ENCODE measurements at regions not wholly inside any gene's neighbourhood (a gene's known extent, or its start where the extent isn't known, plus 50 kb on each side); places are given as distances from the start of the nearest gene placed in this dataset.

DNA sequence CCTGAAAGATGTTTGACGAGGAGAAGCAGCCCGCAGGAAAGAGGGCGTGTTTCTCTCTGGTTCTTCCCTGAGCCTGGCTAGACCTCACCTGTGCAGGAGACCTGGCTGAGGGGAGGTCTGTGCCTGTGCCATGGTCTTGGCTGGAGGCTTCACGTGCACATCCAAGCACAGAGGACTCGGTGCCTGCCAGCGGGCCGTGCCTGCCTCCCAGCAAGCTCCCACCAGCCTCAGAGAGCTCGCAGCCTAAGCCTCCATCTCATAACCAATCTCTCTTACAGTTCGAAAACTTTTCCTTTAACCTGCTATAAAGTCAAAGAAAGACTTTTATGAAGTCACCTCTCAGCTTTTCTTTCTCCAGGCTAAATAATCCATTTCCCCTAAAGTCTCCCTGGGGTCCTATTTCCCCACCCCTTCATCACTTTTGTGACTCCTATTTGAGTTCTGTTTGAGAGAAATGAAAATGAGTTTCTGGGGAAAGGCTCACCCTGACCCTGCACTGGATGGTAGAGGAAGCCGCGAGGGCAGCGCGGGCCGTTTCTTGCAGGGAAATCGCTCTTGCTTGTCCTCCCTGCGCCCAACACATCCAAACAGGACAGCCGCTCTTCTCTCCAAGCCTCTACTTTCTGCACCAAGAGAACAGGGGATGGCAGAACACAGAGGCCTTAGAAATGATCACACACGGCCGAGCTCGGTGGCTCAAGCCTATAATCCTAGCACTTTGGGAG lies 521.0 kb downstream of the SOX11 start:
- DNase-seq: no peak

DNA sequence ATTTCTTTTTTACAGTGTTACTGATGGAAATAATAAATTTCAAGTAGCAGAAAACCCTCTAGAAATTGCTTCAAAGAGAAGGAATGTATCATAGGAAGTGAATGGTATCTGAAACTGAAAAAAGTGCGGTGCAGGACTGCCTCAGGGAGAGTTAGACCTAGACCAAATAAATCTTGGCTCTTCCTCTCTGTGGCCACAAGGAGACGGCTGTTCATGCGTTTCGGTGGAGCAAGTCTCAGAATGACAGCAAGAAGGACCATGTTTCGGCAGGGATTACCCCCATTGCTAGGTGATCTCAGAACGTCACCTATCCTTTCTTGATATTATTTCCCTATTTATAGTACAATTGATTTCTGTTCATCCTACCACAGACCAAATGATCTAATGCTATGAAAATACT lies 522.3 kb downstream of the SOX11 start:
- no peak for DNase-seq

DNA sequence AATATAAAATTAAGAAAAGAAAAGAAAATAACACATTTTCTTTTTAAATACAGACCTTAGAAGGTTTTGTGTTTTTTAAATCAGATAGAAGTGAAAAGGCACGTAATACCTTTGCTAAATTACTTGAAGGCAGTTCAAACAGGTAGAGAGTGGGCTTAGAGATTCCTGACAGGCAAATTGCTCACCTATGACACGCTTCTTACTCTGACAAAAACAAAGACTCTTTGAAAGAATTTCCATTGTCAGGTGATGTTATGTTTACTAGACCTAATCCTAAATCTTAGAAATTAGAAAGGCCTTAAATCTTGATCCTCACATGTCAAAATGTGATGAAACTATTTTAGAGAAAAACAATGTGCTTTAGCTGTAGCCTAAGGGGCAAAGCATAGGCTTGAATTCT lies 522.9 kb downstream of the SOX11 start:
- DNase-seq: no peak

DNA sequence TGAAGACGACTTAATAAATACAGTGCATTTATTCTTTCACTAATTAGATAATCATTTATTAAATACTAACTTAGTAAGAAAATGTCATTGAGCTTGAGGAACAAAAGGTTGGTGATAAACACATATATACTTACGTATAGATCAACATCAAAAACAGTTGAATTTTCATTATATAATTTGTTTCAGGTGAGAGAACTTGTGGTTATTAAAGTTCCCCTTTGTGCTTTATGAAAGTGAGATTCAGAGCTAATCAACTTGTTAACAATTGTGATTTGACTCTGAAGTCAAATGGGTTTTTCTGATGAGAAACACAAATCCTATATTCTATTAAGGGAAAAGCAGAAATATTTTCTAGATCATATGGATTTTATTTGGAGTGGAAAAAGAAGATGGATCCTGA lies 524.0 kb downstream of the SOX11 start:
- DNase-seq: no peak

DNA sequence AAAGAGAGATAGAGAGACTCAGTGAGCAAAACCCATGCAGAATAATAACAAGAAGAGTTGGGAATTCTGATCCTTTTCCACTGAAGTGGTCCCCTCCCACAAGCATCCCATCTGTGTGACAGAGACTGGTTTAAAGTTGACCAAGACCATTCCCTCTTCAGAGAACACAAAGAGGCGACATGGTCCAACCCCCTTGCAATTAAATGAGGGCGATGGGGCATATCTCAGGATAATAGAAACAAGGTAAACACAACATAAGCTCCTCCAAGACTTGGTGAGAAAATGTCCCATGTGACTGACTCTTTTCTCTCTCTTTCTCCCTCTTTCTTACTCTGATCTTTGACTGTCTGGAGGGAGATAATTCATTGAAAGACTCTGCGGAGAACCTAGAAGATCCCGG lies 526.7 kb downstream of the SOX11 start:
- no peak for DNase-seq

DNA sequence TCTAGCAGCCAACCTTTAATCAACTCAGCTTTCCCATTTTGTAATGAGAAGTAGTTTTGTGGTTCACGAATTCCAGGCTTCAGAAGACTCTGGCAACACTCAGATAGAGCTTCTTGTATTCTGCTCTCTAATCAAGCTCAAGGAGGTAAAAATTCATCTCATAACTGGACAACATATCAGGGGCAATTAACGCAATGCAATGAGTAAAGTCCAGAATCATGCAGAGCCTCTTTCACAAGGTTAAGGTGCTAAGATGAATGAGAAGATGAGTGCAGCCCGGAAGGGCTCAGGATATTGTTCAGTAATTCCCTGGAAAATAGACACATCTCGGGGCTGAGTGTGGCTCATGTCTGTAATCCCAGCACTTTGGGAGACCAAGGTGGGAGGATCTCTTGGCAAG lies 527.7 kb downstream of the SOX11 start:
- no peak for DNase-seq

DNA sequence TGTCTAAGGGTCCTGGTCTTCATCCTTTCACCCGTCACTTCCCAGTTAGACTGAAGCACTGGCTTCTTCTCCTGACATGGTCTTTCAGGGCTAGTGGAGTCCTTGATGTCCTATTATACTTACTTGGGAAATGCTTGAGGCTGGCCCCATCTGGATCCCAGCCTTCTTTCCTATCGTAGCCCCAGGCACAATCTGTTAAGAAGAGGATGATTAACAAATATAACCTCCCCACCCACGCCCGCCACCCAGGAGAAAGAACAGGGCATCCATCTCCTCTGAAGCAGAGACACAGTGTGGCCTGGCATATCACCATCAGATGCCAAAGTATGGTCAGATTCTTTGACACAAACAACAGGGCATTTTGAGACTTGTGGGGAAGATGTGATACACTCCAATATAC lies 530.1 kb downstream of the SOX11 start:
- DNase-seq: no peak

DNA sequence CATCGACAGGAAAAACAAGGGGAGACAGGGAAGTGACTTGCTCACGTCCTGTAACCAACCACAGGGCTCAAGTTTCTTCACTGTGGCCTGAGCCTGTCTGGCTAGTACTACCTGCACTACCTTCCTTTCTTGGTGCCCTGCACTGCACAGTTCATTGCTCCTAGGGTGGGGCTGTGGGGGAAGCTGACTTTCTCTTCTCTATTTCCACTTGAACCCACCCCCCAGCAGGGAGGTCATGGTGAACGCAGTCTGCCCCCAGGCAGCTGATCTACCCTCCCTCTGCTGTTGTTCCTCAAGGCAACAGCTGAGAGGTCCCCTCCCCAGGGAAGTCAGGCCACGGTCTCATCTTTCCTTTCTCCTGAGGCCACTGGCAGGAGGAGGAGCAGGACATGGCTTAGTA lies 532.1 kb downstream of the SOX11 start:
- no peak for DNase-seq

DNA sequence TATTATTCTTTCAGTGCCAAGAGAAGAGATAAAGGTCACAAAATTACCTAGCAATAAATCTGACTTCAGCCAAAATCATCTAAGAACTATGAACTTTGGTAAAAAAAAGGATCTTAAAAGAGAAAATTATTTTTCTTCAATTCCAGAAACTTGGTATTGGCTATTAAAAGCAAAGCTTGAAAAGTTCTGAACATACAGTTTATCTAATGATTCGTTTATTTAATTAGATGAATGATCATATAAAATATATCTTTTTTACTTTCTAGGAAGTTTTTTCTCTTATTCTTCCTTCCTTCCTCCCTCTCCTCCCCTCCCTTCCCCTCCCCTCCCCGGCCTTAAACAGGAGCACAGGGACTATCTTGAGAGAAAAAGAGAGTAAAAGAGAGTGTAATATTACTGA lies 536.1 kb downstream of the SOX11 start:
- no peak for DNase-seq

DNA sequence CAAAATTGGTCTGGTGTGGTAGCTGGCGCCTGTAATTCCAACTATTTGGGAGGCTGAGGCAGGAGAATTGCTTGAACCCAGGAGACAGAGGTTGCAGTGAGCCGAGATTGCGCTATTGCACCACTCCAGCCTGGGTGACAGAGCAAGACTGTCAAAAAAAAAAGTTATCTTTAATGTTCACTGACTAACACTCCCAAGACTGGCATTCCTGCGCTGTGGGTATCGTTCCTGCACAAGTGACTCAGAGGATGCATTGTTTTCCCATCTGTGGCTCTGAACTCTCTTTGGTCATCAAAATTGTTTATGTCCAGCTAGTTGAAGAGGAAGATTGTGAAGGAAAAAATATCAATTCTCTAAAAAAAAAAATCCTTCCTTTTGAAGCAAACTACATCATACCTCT lies 539.0 kb downstream of the SOX11 start:
- DNase-seq: no peak

DNA sequence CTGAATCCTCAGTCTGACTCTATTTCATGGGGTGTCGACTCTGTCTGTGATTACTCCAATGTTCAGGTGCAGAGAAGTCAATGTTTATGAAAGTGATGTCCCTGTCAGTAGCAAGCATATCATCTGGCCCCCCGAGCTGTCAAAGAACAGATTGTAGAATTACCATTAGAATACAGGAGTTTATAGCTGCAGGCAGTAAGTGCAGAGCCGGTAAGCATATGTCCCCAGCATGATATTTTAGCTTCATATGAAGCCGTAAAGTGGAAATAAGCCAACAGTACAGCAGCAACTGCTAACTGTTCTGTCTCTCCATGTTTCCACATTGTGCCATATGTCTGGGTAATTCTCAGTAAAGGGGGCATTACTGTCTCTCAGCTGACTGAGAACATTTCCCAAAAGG lies 541.8 kb downstream of the SOX11 start:
- no peak for DNase-seq

DNA sequence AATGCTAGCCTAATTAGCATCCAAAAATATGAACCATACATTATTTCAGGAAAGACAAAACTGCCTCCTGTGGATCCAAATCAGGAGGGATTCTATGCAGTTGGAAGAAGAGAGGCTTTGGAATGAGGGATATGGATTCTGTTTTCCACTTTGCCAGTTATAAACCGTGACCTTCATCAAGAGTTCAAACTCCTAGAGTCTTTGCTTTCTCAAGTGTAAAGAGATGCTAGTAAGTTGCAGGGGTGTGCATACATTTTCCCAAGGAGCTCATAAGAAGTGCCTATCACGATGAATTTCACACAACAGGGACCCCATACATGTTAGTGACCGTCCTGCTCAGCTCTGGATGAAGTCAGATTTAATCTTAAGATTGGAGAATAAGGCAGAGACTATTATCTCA lies 542.5 kb downstream of the SOX11 start:
- no peak for DNase-seq

DNA sequence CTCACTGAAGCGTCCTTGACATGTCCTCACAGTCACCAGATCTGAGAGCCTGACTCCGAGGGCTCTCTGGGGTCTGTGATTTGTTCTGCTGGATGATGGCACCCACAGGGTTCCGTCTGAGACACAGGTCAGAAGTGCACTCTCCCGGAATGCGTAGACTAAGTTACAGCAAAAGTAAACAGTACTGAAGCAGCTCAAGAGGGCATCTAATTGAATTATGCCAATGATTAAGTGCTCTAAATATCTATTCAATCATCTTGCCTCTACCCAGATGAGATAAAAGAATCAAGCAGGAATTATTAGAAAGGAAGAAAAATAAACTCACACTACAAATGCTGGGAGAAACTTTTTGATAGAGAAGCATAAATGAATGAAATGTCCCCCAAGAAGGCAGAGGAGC lies 544.1 kb downstream of the SOX11 start:
- no peak for DNase-seq

DNA sequence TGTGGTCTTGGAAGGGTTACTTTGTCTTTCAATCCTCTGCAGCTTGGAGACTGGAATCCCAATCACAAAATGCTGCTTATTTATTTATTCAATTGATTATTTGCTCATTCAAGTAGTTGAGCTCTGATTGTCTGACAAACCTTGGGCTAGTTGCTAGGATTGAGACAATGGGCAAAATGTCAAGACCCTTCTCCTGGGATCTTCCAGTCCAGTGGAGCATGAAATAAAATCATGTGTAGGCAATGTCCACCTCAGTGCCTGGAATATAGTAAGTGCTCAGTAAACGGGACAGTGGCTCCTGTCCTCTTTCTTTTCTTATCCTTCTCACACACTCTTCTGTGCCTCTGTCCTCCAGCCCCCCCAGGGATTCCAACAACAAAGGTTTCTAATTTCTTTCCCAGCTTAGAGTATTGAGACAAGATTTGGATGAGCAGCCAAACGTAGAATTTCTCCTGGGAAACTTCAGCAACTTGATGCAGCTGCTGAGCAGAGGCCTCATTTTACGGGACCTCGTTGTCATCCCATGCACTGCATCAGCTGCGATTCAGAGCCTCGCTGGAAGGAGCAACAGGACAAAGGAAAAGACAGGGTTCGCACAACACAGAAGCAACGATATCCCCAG lies 545.0 kb downstream of the SOX11 start:
- DNase-seq: peak; percentile 15

DNA sequence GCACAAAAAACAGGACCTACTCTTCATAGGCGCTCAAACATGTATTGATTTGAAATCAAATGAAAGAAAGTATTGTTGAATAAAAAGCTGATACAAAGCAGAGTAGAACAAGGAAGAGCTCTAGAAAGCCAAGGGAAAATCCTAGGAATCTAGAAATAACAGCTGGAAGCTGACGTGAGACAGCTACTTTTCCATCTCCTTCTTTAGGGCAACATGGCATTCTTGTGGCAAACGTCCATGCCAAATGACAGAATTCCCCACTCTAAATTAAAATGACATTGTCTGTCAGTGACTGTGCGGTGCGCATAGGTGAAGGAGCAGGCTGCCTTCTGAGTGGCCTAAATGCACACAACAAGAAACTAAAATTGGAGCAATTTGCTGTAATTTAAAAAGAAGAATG lies 557.4 kb downstream of the SOX11 start:
- no peak for DNase-seq

DNA sequence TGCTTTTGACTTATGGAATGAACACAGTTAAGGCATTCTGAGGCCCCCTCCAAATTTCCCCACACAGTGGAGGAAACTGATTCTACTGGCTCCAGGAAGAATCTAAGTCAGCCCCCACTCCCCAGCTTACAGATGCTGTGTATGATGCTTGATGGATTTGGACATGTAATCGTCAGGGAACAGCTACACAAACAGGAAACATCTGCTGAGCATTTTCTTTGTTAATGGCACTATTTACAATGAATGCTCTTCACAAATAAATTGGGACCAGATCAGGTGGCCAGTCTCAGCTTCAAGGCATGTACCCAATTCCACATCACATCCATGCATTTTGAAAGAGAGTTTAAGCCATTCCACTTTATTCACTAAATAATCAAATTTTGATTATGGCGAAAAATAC lies 562.3 kb downstream of the SOX11 start:
- no peak for DNase-seq

DNA sequence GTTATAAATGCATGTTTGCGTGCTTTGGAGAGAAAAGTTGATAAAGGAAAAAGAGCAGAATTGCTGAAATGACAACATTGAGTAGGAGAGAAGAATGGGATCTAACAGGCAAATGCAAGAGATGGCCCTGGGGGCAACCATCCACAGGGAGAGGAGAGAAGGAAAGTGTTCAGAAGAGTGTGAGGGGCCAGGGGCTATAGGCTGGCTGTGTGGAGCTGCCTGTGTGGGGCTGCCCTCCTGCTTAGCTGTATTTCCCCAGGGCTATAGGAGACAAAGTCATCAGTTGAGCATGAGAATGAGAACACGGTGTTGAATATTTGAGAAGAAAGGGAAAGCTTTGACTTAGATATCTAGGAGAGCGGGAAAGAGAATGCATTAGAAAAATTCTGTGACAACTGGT lies 572.0 kb downstream of the SOX11 start:
- DNase-seq: no peak

DNA sequence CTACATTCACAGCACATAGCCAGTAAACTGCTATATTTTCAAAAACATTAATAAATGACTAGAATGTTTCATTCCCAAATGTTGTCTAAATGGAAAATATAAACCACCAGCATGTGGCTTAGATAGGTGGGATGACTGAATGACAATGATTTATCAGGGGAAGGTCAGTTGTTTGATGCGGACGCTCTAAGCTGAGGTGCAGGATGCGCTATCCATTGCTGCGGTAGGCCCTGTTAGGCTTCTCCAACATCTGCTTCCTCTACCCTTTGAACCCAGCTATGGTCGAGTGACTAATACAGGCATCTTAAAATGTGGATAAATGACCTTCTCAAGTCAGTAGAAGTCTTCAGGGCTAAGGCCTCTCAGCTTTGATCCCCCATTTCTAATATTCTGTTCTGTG lies 584.2 kb downstream of the CMPK2 start:
- no peak for DNase-seq

DNA sequence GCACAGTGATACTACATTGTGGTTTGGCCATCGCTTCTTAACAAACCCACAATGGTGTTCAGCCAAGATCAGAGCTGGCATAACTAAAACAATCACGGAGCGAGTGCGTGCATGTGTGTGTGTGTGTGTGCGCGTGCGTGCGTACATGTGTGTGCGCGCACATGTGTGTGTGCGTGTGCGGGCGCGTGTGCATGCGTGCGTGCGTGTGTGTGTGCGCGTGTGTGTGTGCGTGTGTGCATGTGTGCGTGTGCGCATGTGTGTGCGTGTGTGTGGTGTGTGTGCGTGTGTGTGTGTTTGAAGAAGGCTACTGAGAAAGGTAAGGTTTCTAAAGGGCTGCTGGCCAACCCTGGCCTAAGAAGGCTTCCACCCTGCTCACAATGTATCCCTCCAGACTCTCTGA lies 582.4 kb downstream of the CMPK2 start:
- no peak for DNase-seq

DNA sequence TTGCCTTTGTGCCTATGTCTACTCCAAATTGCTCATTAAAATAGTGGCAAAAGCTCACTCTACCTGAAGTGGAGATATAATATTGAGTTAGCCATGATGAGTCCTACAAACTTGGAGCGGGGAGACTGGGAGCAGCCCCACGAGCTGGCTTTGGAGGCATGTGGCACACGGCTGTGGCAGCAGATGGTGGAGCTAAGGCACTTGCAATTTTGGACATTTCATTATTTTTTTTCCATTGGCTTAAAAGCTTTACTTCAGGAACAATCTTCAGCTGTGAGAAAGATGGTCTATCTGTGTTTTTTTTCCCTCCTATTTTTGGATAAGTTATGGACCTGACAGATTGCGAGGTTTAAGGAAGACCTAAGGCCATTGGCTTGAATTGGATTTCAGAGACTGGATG lies 578.3 kb downstream of the CMPK2 start:
- no peak for DNase-seq

DNA sequence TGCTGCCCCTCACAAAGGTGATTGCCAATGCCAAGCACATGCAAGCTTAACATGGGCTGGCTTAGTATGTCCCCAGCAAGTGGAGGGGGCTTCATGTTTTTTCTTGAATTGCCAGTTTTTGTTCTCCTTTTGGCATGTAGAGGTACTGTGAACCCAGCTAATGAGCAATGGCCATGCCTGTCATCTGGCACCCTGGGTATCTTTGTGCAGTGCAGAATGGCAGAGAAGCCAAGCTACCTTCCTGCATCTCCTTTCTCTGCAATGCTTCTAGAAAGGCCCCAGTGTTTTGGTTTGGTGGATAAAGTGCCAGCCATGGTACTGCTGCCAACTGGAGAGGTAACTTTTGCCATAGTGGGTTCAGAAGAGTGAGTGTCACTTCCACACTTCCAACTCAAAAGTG lies 576.9 kb downstream of the CMPK2 start:
- no peak for DNase-seq

DNA sequence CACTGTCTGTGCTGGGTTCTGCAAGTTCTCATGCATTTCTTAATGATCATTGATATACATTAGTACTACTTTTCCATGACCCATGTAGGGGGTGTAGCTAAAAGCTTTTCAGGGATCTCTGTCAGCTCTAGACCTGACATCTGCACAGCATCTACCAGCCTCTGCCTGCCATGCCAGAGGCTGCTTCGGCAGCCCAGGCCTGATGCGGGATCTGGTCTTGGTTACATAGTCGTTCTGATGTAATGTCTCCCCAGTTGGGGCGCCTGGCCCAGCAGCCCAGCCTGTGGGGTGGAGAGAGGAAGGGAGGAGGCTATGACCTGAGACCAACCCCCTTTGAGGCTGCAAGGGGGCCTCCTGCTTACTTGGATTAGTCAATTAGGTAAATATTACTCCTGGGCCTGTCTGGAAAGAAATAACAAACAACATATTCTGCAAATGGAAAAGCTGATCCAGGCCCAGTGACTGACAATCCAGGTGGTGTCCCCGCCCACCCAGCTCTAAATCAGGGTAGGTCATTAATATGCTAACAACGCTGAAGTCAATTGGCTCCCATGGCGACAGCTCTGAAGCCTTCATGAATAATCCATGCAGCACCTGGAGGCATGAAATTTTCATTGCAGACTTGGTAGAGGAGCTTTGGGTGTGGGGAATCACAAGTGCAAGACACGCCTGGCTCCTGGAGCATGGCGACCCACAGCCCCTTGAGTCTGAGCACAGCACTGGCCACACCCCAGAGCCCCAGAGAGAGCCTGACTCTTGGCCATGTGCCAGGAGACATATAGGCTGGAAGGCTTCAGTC lies 575.3 kb downstream of the CMPK2 start:
- no peak for DNase-seq

DNA sequence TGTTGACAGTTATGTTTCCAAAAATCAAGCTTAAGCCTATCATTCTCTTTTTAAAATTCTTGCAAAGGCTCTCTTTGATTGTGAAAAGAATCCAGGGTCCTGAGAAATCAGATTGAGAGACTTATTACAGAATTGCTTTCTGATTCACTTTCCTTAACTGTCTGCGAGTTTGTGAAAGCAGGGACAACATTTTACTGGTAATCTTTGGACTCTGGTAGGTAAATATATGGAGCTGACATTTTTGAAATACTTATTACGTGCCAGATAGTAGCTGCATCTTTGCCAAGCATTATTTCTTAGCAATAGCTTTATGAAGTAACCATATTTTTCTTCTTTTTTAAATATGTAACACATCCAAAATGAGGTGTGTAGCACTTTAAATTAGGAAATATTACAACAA lies 570.9 kb downstream of the CMPK2 start:
- no peak for DNase-seq

DNA sequence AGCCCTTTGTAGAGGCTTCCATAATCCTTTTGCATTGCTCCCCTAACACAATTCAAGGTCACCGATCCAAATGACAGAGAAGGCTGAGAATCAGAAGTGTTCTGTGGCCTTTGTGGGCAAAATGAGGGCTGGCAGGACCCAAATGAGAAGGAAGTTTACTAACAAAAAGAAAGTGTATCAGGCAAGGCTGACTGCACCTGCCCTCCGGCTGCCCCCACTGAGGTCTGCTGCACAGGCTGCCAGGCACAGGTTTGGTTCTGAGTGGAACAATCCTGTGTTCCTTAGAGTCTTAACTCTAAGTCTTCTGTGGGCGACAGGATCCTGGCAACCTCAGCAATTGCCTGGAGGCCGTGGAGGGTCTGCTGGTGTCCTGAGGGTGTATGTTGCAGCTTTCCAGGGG lies 568.5 kb downstream of the CMPK2 start:
- DNase-seq: no peak
